A172 (cell line): ENCODE measurements at regions not wholly inside any gene's neighbourhood (a gene's known extent, or its start where the extent isn't known, plus 50 kb on each side); places are given as distances from the start of the nearest gene placed in this dataset.
A peak's percentile ranks its signal among the peaks of the same experiment; 100 is the strongest.

Experiments used
- DNase-seq: peaks from one replicate; pipeline ENCODE4 v3.0.0-alpha.2; 2015; ENCODE audit warnings: low spot score

DNA sequence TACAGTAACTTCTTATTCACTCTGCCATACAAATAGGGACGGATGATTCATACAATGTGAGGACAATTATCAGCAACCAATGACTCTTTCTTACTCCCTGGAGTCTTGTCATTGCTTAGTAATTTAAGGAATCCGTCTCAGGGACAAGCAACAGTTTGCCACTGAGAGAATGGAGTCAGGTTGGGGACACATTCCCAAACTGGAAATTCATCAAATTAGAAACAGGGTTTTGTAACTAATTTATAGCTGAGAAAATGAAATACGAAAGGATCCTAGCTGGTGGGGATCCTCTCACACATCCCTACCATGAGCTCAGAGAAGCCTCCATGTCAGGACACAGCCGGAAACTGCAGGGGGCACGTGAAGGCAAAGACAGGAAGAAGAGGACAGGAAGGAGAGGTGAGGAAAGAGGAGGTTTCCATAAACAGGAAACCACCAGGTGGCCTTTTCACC lies 50.4 kb upstream of the KDR start:
- peak; percentile 86 for DNase-seq

DNA sequence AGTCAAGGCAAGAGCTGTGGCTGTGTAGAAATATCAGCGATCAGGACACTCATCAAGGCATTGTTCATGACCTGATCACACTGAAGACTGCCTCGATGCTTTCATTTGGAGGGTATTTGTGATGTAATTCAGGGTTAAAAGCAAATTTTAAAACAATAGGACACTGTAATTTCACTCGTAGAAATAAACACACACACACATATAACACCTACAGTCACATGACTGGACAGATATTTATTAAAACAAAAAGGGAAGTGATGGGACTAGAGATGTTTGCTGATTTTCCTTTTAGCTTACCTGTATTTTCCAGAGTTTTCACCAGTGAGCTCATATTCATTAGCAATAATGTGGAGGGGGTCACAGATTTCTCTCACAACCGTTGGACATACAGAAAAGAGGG lies 51.1 kb upstream of the KDR start:
- no peak for DNase-seq

DNA sequence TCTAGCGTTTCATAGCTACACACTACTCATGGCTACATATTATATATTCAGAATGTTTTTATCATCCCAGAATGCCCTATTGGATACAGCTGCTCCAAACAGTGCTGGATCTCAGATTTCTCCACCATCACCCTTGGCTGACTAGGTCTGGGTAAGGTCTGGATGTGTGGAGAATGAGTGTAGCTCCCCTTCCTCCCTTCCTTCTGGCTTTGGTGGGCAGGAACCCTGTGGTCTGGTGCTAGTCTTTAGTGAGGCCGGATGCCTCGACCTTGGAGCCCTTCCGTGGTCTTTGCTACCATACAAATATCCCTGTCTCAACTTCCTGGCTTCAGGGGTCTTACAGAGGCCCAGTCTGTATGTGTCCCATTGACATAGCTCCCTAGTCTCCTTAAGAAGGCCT lies 52.1 kb upstream of the KDR start:
- DNase-seq: no peak

DNA sequence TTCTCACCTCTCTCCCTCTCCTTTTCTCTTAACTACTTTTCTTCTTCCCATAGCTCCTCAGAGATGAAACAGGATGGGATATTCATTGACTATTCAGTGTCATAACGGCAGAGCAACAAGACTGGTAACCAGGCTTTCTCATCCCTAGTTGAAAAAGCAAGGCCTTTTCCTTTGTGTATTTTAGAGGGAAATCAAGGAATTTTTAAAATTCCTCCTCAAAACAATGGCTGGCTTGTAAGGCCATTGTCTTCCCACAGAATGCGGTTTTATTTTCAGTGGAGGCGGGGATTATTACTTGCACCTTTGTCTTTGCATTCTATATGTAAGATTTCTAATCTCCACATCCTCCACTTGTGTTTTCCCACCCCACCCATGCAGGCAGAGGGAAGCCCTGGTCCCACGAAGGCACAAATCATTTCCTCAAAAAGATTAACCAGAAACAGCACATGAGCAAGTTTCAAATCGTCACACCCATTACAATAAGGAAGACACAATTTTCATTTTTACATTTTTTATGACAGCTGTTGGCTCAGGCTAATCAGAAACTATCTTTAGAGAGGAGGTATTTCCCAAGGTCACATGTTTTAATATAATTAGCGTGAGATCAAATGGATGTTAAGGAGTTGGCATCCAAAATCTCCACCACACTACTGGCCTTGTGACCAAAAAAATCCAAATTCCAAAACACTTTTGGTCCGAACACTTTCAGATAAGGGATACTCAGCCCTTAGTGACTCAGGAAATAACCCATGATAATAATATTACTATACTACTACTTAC lies 53.0 kb upstream of the KDR start:
- no peak for DNase-seq

DNA sequence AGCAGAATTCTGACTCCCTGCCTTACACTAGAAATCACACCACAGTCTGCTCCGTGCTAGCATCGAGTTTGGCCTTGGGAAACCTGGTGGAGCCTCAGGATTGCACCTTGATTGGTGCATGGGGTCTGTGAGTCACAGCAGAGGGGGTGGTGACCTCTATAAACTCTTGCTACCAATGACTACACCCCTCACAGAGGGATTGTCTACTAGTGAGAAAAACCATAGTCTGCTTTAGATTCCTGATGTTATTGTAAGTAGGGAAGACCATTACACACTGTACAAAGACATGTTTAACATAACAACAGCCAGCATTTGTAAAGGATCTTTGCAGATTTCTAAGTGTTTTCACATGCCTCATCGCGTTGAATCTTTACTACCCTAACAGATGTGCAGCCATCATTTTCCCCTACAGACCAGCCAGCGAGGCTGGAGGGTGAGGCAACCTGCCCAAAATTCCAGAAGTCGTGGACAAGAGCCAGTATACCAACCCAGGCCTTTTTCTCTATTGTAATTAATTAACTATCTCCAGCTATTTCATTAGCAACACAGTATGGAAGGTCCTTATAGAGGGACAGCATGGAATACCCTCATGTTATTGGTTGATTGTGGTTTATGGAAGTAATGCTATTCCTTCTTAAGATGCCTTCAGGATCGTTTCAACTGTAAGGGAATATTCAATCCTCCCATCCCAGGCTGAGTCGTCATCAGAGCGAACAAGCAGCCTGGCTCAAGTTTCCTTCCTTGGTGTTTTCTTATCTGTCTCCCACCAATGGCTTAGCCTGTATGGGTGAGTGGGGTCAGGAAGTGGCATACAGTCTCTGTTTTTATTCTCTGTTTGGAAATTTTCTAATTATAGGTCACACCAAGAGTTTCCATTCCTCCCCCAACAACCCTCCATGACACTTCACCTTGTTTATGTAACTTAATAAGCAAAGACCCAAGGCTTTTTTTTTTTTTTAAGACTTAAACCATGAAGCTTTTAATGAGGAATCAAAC lies 55.9 kb upstream of the KDR start:
- DNase-seq: peak; percentile 57

DNA sequence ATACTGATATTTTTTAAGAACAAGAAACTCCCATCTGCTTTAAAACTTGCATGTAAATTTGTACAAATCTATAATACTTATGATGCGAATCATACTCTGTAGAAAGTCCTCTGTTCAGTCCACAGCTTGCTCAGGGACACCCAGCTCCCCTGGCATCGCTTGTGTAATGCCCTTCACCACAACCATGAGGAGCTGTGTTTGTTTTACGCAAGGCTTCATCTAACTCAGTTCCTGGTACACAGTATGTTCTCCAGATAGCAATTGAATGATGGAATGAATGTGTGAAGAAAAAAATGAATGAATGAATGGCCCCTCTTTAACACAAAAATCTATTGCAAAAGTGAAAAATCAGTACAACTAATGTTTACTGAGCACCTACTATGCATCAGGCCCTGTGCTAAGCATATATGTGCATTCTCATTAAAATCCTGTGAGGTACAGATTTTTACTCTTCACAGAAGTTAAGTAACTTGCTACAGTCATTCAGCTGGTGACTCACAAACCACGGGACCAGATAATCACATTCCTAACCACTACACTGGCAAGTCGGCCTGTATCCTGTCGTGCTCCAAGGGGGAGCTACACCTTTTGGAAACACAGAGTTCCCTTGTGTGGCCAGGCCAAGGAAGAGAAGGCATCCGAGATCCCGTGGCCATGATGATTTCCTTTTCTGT lies 58.7 kb upstream of the KDR start:
- DNase-seq: peak; percentile 94

DNA sequence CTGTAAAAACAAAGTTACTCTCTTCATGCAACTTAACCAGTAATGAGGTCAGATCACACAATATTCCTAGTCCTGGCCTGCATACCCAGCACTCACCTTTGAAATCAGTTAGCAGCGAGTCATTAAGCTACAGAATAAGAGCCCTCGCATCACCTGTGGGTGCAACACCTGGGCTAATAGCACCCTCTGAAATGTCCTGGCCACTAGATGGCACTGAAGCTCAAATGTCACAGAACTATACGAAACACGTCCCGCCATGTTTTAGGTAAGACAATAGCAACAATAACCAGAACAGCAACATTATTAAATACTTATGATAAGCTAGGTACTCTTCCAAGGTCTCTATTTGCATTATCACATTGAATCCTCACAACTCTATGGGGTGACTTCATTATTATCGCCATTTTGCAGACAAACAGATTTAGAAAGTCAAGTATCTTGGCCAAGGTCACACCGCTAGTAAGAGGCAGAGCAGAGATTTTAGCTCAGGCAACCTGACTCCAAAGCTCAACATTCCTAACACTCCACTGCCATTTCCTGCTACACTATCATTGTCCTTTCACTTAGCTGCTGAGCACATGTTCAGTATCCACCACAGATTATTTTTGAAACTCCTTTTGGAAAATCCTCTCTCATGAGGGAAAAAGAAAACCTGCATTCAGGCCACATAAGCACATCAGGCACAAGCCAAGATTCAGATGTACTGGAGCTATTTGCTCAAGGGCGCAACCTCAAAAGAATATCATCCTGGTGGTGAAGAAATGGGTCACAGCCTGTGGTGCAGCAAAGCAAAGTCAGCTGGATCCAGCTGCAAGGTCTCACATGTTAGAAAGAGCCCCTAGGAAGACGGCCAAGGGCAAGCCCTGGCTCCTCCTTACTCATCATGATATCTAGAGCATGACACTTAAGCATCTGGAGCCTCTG lies 59.5 kb upstream of the KDR start:
- no peak for DNase-seq

DNA sequence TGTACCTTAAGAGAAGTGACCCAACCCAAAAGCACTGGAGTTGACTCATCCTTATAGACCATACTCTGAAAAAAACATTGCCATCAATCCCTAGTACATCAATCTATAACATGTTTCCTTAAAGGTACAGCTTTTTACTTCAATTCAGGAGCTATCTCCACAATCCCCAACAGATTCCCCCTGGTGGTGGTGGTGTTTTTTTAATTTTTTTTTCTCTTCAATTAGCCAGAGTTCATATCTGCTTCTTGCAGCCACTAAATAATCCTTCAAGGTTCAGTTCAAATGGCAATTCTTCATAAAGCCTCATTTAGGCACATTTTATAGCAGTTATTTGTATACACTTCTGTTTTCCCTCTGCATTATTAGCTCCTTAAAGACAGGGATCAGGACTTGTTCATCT lies 60.7 kb upstream of the KDR start:
- no peak for DNase-seq

DNA sequence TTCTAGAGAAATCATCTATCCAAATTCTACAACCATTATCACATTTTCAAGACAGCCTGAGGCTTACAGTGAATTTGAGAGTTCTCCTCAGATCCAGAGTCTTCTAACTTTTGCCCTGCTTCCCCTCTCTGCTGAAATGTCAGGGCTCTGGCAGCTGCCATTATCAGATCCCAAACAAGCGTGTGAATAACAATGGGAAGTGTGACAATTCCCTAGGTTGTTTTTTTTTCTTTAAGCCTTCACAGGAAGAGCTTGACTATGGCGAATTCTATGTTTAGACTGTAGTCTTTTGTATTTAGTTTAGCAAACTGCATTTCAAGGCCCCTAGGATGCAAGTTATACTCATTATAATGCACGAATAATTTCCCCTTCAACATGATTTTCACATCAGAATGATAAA lies 61.3 kb upstream of the KDR start:
- no peak for DNase-seq

DNA sequence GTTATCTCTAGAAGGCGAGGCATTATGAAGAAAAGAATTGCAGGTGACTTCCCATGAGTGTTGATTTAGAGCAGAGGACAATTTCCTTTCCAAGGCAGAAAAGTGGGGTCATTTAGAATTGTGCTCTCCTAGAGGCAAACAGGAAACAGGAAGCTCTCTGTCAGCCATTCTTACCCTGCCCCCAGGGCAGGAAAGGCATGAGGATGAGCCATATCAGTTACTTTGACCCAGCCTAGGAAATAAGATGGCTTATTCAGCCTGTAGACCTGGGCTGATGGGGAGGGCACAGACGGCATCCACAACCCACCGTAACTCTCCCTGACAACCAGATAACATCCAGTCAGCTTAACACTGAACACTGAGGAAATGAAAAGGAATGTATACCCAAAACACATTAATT lies 88.8 kb upstream of the KDR start:
- DNase-seq: peak; percentile 21

DNA sequence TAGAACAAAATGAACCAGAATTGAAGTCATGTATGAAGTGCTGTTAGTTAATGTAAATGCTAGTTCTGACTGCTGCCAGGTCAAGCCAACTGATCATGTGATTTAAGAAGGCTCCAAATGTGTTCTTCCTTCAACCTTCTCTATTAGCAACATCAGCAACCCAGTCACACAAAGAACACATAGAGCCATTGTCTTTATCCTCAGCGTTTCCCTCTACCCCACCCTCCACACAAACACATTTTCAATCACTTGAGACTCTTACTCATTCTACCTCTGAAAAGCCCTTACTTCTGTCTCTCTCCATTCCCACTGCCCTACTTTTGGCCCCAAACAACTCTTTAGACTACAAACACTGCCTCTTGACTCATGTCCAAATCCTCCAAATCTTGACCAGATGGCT lies 89.7 kb upstream of the KDR start:
- no peak for DNase-seq

DNA sequence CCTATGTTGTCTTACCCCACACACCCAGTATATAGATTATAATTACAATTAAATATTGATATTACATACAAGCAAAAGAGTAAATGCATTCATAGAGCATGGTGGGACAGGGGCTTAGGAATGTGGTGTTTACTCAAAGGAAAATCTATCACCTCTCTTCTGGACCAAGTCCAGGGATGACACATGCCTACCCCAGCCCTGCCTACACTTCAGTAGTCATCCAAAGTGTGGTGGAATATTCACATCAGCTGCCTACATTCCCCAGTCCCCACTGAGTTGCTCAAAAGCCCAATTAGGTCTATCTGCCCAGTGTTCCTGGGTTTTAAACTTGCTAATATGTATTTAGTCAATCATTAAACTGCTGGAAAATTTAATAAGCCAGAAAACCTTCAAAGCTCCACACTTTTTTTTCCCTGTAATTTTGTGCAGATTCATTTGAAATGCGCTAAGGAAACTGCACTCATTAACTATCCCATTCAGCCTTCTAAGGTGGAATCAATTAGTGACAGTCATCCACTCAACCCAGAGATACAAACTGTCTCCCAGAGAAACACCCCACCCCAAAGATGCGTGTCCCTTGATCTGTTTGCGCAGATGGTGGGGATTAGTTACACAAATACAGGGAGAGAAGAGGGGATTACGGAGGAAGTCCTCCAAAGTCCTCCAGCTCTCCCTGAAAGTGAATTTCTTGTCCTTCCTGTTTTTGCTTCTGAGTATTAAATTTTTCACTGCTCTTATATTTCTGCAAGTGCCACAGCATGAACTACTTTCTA lies 91.7 kb upstream of the KDR start:
- no peak for DNase-seq

DNA sequence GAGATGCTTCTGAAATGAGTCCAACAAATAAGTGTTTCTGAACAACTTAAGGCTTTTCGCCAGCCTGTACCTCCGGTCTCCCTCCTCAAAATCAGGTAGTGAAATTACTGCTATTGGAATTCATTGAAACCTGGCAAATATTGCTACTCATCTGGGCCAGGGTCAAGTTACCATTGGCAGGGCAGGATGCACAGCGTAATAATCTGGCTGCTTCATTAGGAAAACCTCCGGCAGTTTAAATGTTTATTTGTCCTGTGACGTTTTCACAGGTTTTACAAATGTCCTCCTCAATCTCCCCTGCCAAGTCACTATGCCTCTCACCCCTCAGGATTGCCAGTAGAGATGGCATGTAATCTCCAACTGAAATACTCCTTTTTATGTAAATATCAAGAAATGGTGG lies 92.6 kb upstream of the KDR start:
- DNase-seq: no peak

DNA sequence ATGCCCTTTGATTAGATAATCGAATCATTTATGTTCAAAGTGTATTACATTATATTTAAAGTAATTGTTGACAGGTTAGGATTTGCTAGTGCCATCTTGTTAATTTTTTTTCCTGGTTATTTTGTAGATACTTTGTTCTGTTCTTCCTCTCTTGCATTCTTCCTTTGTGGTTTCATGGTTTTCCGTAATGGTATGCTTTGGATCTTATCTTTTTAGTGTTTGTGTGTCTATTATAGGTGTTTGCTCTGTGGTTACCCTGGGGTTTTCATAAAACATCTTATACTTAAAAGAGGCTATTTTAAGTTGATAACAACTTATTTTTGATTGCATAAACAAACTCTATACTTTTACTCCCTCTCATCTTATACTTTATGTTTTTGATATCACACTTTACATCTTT lies 108.2 kb upstream of the SRD5A3 start:
- no peak for DNase-seq

DNA sequence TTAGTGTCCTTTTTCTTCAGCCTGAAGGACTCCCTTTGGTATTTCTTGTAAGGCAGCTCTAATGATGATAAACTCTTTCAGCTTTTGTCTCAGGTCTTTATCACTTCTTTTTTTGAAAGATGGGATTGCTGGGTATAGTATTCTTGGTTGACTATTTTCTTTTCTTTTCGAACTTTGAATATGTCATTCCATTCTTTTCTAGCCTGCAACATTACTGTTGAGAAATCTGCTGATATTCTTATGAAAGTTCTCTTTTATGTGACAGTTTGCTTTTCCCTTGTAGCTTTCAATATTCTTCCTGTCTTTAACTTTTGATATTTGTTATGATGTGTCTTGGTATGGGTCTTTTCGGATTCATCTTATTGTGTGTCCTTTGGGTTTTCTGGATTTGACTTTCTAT lies 107.6 kb upstream of the SRD5A3 start:
- no peak for DNase-seq

DNA sequence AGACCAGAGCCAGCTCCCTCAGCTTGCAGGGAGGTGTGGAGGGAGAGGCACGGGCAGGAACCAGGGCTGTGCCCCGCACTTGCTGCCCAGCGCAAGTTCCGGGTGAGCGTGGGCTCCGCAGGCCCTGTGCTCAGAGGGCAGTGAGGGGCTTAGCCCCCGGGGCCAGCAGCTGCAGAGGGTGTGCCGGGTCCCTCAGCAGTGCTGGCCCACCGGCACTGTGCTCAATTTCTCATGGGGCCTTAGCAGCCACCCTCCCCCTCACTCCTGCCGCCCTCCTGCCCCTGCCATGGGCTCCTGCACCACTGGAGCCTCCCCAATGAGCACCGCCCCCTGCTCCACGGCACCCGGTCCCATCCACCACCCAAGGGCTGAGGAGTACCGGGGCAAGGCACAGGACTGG lies 104.6 kb upstream of the SRD5A3 start:
- DNase-seq: no peak

DNA sequence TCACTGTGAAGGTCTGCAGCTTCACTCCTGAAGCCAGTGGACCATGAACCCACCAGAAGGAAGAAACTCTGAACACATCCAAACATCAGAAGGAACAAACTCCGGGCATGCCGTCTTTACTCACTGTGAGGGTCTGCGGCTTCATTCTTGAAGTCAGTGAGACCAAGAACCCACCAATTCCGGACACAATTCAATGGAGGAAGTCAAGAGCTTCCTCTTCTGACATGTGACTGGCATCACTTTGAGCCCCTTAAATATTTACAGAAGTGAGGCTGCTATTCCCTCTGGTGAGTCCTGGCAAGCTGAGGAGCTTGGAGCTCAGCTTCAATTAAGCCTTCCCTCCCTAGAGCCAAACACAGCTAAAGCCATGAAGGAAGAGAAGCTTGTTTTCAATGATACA lies 103.5 kb upstream of the SRD5A3 start:
- no peak for DNase-seq

DNA sequence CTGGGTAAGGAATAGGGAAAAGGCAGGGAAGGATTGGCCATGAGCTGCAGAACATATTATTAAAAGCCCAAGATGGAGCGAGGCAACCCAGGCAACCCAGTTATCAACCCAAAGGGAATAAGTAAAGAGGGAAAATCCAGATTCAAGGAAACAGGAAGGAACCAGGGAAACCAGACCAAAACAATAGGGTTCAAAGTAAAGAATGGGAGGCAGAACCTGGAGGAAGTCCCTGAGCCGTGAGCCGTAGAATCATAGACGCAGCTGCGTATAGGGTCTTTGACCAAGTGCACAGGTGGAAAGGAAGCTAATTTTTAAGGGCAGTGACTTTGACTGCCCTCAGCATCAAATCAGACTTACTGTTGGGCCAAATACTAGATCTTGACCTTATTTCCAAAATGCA lies 98.5 kb upstream of the SRD5A3 start:
- DNase-seq: no peak

DNA sequence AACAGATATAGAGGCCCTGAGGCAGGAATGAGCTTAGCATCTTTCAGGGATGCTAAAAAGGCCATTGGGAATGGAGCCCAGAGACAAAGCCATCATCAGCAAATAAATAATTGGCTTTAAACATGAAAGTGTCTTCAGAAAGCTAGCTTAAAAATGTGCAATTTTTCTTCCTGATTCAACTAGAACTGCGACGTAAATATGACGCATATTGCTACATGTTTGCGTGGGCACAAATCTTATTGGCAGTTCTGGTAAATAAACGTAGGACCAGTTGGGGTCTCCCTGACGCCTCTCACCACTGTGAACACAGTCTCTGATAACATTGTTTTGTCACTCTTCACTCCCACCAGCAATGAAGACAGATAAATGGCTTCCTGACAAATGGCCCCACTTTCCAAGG lies 97.3 kb upstream of the SRD5A3 start:
- no peak for DNase-seq

DNA sequence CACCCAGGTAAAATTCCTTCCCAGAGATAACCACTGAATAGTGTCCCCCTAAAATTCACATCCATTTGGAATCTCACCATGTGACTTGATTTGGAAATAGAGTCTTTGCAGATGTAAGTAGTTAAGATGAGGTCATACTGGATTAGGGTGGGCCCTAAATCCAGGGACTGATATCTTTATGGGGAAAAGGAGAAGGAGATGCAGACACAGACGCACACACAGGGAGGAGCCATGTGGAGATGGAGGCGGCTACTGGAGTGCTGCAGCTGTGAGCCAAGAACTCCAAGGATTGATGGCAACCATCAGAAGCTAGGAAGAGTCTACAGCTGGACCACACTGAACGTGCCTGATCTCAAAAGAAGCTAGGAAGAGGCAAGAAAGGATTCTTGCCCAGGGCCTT lies 96.6 kb upstream of the SRD5A3 start:
- DNase-seq: no peak

DNA sequence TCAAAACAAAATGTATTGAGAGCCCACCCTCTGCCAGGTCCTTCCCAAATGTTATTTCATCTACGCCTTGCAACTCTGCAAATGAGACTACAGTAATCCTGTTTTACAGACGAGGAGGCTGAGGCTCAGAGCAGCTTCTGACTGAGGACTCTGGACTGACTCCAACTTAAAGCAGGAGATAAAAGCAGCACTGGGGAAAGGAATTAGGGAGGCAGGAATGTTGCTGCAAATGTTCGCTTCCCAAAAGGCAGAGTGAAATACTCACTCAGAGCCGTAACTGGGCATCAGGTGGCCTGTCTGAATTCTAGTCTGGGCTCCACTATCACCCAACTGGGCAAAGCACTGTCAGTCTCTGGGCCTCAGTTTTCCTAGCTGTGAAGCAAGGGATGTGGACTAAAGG lies 94.7 kb upstream of the SRD5A3 start:
- DNase-seq: no peak
